ENCODE measurements at regions not wholly inside any gene's neighbourhood (a gene's known extent, or its start where the extent isn't known, plus 50 kb on each side); places are given as distances from the start of the nearest gene placed in this dataset.

GRCh38 chr19:28405346-28405742 is 807.6 kb downstream of the UQCRFS1 start:
- DNase-seq: no peak
- TF ChIP-seq CTCF (IDR thresholded peaks at IDR 0.05 in 8 of 11, conservative IDR thresholded peaks at IDR 0.05 in 3 of 11) (no peak), POLR2A (IDR thresholded peaks at IDR 0.05) (no peak), POLR2AphosphoS5 (IDR thresholded peaks at IDR 0.05) (no peak)
- H3K4me3 ChIP-seq: no peak overlapping the region
- intact Hi-C loops (cut with DNase I; ENCODE audit: low total_unique reads): no loop called here
- no peaks in the 10 kb centered on the region for H3K36me3 ChIP-seq
- WGBS, 5 donors: 74 to 88% (median 78%) methylated on average over 13 of the region's 13 CpGs
- H3K9me3 ChIP-seq: peaks cover 0 to 5% (median 0%) of the 10 kb centered on the region in 8 donors
- no peak overlapping the region for H3K27ac ChIP-seq
- H3K4me1 ChIP-seq: peaks cover 0 to 4% (median 0%) of the 10 kb centered on the region in 6 donors
- H3K27me3 ChIP-seq (replicated peaks in 1 of 7): peaks cover 0 to 29% (median 0%) of the 10 kb centered on the region in 7 donors

GRCh38 chr19:28404472-28404871 is 808.5 kb downstream of the UQCRFS1 start:
- Histone ChIP-seq H3K27ac (no peak overlapping the region), H3K9me3 (peaks cover 0 to 11% (median 0%) of the 10 kb centered on the region in 8 donors), H3K4me1 (peaks cover 0 to 4% (median 0%) of the 10 kb centered on the region in 6 donors), H3K4me3 (no peak overlapping the region), H3K27me3 (replicated peaks in 1 of 7) (peaks cover 0 to 34% (median 0%) of the 10 kb centered on the region in 7 donors), H3K36me3 (no peaks in the 10 kb centered on the region)
- no peak for TF ChIP-seq POLR2A (IDR thresholded peaks at IDR 0.05)
- TF ChIP-seq CTCF (IDR thresholded peaks at IDR 0.05 in 8 of 11, conservative IDR thresholded peaks at IDR 0.05 in 3 of 11): no peak
- DNase-seq: no peak
- 55 to 68% (median 64%) methylated on average over 4 of the region's 4 CpGs for WGBS, 5 donors
- intact Hi-C loops (cut with DNase I; ENCODE audit: low total_unique reads): no loop called here

GRCh38 chr19:28403690-28404089 is 809.3 kb downstream of the UQCRFS1 start:
- Histone ChIP-seq H3K9me3 (peaks cover 0 to 15% (median 0%) of the 10 kb centered on the region in 8 donors), H3K27ac (no peak overlapping the region), H3K36me3 (no peaks in the 10 kb centered on the region), H3K4me1 (peaks cover 0 to 4% (median 0%) of the 10 kb centered on the region in 6 donors), H3K27me3 (replicated peaks in 1 of 7) (peaks cover 0 to 34% (median 0%) of the 10 kb centered on the region in 7 donors), H3K4me3 (no peak overlapping the region)
- intact Hi-C loops (cut with DNase I; ENCODE audit: low total_unique reads): no loop called here
- WGBS, 5 donors: 38 to 56% (median 53%) methylated on average over 8 of the region's 8 CpGs
- no peak for DNase-seq
- TF ChIP-seq POLR2AphosphoS5 (IDR thresholded peaks at IDR 0.05): no peak
- TF ChIP-seq POLR2A (IDR thresholded peaks at IDR 0.05): no peak
- no peak for TF ChIP-seq CTCF (IDR thresholded peaks at IDR 0.05 in 8 of 11, conservative IDR thresholded peaks at IDR 0.05 in 3 of 11)

DNA sequence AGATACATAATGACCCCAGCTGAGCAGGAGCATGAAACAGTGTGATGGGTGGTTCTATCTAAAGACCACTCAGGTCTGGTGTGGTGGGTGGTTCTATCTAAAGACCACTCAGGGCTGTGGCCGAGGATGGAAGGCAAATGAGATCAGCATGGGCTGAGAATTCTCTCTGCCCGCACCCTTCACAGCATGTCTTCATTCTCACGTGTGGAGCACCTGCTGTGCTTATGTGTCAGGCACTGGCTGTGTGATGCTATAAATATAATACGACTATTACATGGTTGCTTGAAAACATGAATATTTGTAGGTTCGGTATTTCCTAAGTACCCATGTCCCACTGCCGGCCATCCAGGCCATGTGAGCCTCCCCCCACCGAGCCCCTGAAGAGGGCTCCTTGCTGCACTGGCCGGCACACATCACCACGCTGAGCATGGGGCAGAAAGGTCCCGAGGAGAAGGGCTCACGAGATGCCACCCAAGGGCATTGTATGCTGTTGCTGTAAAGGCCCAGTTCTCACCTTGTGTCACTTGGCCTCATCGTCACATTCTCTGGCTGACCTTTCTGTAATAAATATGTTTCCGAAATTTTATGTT is 810.2 kb downstream of the UQCRFS1 start:
- TF ChIP-seq POLR2A (IDR thresholded peaks at IDR 0.05) (no peak), CTCF (IDR thresholded peaks at IDR 0.05 in 8 of 11, conservative IDR thresholded peaks at IDR 0.05 in 3 of 11) (no peak), POLR2AphosphoS5 (IDR thresholded peaks at IDR 0.05) (no peak)
- Histone ChIP-seq H3K4me1 (peaks cover 0 to 4% (median 0%) of the 10 kb centered on the region in 6 donors), H3K4me3 (no peak overlapping the region), H3K27me3 (replicated peaks in 1 of 7) (peaks cover 0 to 34% (median 0%) of the 10 kb centered on the region in 7 donors), H3K36me3 (no peaks in the 10 kb centered on the region), H3K9me3 (peaks cover 0 to 16% (median 0%) of the 10 kb centered on the region in 8 donors), H3K27ac (no peak overlapping the region)
- WGBS, 5 donors: 63 to 87% (median 80%) methylated on average over 13 of the region's 13 CpGs
- intact Hi-C loops (cut with DNase I; ENCODE audit: low total_unique reads): no loop called here
- DNase-seq: no peak

All from spleen (tissue), 11 donors.